ENCODE measurements at regions not wholly inside any gene's neighbourhood (a gene's known extent, or its start where the extent isn't known, plus 50 kb on each side); places are given as distances from the start of the nearest gene placed in this dataset.

- DNase-seq (ENCODE audit: low read depth in 2 of 2) = peak; percentile 32 to 34
- TF ChIP-seq, protein P1, sequence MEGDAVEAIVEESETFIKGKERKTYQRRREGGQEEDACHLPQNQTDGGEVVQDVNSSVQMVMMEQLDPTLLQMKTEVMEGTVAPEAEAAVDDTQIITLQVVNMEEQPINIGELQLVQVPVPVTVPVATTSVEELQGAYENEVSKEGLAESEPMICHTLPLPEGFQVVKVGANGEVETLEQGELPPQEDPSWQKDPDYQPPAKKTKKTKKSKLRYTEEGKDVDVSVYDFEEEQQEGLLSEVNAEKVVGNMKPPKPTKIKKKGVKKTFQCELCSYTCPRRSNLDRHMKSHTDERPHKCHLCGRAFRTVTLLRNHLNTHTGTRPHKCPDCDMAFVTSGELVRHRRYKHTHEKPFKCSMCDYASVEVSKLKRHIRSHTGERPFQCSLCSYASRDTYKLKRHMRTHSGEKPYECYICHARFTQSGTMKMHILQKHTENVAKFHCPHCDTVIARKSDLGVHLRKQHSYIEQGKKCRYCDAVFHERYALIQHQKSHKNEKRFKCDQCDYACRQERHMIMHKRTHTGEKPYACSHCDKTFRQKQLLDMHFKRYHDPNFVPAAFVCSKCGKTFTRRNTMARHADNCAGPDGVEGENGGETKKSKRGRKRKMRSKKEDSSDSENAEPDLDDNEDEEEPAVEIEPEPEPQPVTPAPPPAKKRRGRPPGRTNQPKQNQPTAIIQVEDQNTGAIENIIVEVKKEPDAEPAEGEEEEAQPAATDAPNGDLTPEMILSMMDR (IDR thresholded peaks at IDR 0.05; ENCODE audit: low read depth, low read length) = no peak
- H3K4me3 ChIP-seq (replicated peaks in 1 of 2; ENCODE audit: low read depth in 2 of 2, low read length in 2 of 2) = no peak overlapping the region
Observed at GRCh38 chr2:149926149-149926548, 338.6 kb upstream of the MMADHC start.

DNA sequence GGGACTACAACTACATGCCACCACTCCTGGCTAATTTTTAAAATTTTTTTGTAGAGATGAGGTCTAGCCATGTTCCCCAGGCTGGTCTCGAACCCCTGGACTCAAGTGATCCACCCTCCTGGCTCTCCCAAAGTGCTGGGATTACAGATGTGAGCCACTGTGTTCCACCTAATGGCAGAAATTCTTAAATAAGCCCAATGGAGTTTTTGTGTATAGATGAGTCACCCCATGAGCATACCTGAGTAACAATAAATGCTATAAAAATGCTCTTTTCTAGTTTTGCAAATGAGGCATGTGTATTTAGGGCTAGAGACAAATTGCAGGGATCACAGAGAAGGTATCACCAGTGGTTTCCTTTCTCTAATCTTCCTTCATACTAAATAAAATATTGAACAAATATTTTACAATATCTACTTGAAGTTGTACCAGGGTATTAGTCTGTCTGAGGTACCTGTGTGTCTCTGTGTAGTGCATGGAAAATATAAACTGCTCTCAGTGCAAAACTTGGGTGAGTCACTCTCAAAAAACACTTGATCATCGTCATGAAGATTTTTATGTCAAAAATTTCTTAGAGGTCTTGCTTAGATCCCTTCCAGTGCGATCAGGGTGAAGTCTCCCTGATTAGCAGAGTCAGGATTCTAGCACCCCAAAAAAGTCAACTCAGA lies 337.1 kb upstream of the MMADHC start:
- DNase-seq (ENCODE audit: low read depth in 2 of 2) = peak in 1 of 2 donors; percentile 28
- TF ChIP-seq, protein P1 (IDR thresholded peaks at IDR 0.05; ENCODE audit: low read depth, low read length) = no peak
- no peak overlapping the region for H3K4me3 ChIP-seq (replicated peaks in 1 of 2; ENCODE audit: low read depth in 2 of 2, low read length in 2 of 2)

- no peak overlapping the region for H3K4me3 ChIP-seq (replicated peaks in 1 of 2; ENCODE audit: low read depth in 2 of 2, low read length in 2 of 2)
- DNase-seq (ENCODE audit: low read depth in 2 of 2) = peak in 1 of 2 donors; percentile 58
- TF ChIP-seq, protein P1 (IDR thresholded peaks at IDR 0.05; ENCODE audit: low read depth, low read length) = no peak
Observed at GRCh38 chr2:149924028-149924427, 336.5 kb upstream of the MMADHC start.

DNA sequence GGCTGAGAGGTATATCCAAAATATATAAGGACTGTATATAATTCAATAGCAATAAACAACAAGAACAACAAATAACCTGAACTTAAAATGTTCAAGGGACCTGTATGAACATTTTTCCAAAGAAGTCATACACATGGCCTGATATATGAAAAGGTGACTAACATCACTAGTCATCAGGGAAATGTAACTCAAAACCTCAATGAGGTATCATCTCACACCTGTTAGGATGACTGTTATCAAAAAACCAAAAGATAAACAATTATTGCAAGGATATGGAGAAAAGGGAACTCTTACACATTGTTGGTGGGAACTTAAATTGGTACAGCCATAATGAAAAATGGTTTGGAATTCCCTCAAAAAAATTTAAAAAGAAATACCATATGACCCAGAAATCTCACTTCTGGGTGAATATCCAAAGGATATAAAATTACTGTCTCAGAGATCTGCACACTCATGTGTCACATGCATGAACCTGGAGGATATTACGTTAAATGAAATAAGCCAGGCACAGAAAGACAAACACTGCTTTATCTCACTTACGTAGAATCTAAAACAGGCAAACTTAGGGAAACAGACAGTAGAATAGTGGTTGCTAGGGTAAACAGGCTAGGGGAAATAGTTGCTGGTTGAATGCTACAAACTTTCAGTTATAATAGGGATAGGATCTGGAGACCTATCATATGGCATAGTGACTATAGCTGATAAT lies 334.5 kb upstream of the MMADHC start:
- H3K4me3 ChIP-seq (replicated peaks in 1 of 2; ENCODE audit: low read depth in 2 of 2, low read length in 2 of 2) = no peak overlapping the region
- TF ChIP-seq, protein P1 (IDR thresholded peaks at IDR 0.05; ENCODE audit: low read depth, low read length) = no peak
- DNase-seq (ENCODE audit: low read depth in 2 of 2) = no peak

DNA sequence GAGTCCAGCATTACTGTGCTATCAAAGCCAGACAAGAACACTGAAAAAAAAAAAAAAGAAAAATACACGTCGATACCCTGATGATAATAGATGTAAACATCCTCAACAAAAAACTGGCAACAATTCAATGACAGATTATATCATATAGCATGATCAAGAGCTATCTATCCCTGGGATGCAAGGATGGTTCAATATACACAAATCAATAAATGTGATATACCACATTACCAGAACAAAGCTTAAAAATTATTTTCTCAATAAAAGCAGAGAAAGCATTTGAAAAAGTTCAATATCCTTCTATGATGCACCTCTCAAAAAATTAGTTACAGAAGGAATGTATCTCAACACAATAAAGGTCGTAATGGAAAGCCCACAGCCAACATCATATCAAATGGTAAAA lies 332.8 kb upstream of the MMADHC start:
- DNase-seq (ENCODE audit: low read depth in 2 of 2) = no peak
- TF ChIP-seq, protein P1 (IDR thresholded peaks at IDR 0.05; ENCODE audit: low read depth, low read length) = no peak
- H3K4me3 ChIP-seq (replicated peaks in 1 of 2; ENCODE audit: low read depth in 2 of 2, low read length in 2 of 2) = no peak overlapping the region

DNA sequence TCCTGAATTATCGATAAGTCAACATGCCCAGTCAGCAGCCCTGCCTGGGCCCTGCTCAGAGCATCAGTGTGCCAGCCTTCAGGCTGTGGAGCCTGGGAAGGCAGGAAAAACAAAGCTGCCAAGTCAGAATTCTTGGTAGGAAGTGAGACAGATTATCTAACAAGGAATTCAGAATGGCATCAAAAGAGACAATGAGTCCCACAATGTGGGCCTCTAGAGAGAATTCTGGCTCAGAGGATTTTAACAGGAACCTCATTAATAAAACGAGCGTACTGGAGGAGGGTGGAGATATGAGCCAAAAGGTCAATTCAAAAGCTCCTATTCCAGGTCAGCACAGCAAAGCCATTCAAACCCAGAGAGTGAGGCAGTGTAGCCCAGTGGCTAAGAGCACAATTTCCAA lies 327.6 kb upstream of the MMADHC start:
- no peak for DNase-seq (ENCODE audit: low read depth in 2 of 2)
- H3K4me3 ChIP-seq (replicated peaks in 1 of 2; ENCODE audit: low read depth in 2 of 2, low read length in 2 of 2) = no peak overlapping the region
- TF ChIP-seq, protein P1 (IDR thresholded peaks at IDR 0.05; ENCODE audit: low read depth, low read length) = no peak

Measured in cardiac fibroblast (primary cell).